Vagina (tissue), 2 donors: ENCODE measurements at regions not wholly inside any gene's neighbourhood (a gene's known extent, or its start where the extent isn't known, plus 50 kb on each side); places are given as distances from the start of the nearest gene placed in this dataset.

Experiments
- CTCF ChIP-seq, 3 experiments: fragments of 450-650 bp in 2 of 3; fragments of 200-600 bp in 1 of 3; sonication (generic) in 1 of 3; IDR thresholded peaks; one replicate each; pipeline ENCODE4 v1.5.1; 2017 to 2019; ENCODE audit warnings: antibody characterized with exemption in 3 of 3, mild to moderate bottlenecking in 2 of 3, moderate library complexity in 2 of 3
- POLR2A ChIP-seq, 2 donors: fragments of 450-650 bp; IDR thresholded peaks; one replicate each; pipeline ENCODE4 v1.6.1; 2017; ENCODE audit warnings: antibody characterized with exemption in 2 of 2, mild to moderate bottlenecking in 2 of 2, moderate library complexity in 2 of 2

- TF ChIP-seq CTCF (IDR thresholded peaks at IDR 0.05) (no peak), POLR2A (IDR thresholded peaks at IDR 0.05) (no peak)
Observed at GRCh38 chr1:217052626-217053025, 329.4 kb upstream of the ESRRG start.
